GM19035 (cell line): ENCODE measurements at regions not wholly inside any gene's neighbourhood (a gene's known extent, or its start where the extent isn't known, plus 50 kb on each side); places are given as distances from the start of the nearest gene placed in this dataset.
"Not testable (repeated sequence)": the region's sequence is repeated elsewhere in the genome, so short reads cannot be mapped to it uniquely, and the experiment has no call there.

ENCODE experiments used
- ATAC-seq: cut with Tn5 transposase; IDR thresholded peaks from one replicate; pipeline ENCODE4 v1.9.1; 2021; ENCODE audit not compliant: unreplicated experiment

- no peak for ATAC-seq
These were observed 56.2 kb upstream of the TNPO1 start for GRCh38 chr5:72760259-72760658.

- no peak for ATAC-seq
These were observed 63.6 kb upstream of the TNPO1 start for GRCh38 chr5:72752909-72753308.

DNA sequence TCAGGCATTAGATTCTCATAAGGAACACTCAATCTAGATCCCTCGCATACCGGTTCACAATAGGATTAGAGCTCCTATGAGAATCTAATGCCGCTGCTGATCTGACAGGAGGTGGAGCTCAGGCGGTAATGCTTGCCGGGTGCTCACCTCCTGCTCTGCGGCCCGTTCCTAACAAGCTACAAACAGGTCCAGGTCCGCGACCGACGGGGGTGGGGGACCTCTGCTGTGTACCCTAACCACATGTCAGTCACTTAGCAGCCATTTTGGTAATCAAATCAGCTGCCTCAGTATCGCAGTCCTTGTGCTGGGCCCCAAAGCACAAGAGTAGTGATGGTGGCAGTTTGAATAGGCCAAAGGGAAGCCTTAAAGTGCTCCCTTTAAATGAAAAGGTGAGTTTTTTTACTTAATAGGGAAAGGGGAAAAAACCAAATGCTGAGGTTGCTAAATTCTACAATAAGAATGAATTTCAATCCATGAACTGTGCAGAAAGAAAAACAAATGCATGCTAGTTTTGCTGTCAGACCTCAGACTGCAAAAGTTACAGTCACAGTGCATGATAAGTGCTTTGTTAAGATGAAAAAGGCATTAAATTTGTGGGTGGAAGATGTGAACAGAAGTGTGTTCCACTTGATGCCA lies 67.0 kb upstream of the TNPO1 start:
- no peak for ATAC-seq

DNA sequence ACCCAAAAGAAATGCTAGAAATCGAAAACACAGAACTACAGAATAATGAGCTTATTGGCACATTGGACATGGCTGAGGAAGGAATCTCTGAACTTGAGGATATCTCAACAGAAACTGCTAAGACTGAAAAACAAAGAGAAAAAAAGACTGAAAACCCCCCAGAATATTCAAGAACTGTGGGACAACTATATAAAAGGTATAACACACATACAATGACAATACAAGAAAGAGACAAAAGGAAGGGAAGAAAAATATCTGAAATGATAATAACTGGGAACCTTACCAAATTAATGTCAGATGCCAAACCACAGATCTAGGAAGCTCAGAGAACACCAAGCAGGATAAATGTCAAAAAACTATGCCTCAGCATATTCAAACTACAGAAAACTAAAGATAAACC lies 68.6 kb upstream of the TNPO1 start:
- ATAC-seq: no peak

DNA sequence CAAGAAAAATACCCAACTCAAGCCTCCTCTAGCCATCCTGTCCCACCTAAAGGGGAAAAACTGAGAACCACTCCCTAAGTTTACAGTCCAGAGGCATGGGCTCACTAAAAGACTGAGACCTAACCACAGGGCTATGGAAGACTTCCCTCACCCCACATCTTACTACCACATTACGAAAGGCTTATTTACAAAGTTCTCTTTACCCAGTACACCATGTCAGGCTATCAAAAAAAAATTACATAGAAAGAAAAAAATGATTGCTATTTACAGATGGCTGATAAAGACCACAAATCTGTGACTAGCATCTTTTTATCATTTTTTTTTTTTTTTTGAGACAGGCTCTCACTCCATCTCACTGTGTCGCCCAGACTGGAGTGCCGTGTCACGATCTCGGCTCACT lies 69.7 kb upstream of the TNPO1 start:
- ATAC-seq: no peak

GRCh38 chr5:72744136-72744535 lies 72.3 kb upstream of the TNPO1 start:
- no peak for ATAC-seq

DNA sequence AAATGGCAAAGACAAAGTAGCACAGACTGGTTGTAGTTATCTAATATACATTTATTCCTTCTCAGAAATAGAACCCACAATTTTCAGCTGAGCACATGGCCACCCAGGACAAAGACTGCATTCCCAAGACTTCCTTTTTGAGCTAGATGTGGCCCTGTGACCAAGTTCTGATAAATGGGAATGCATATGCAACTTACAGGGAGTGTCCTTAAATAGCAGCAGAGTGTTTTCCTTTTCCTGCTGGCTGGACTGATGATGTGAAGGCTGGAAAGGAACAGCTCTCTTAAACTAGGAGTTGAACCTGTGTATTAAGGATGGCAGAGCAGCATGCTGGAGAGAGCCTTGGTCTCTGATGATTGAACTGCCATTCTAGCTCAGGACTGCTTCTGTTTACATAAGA lies 74.7 kb upstream of the TNPO1 start:
- no peak for ATAC-seq

DNA sequence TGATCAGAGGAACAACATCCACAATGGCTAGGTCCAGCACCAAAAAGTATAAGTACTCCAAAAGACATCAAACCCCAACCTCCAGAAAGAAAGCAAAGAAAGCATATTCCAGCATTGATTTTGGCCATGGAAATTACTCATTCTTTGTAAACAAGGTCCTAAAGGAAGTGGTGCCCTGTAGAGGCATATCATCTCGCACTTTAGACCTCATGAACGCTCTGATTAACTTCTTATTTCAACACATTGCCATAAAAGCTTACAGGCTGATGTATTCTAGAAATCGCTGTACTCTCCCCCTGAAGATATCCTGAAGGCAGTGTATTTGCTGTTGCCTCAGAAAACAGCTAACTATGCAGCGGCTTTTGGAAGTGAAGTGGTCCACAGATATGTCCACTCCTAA lies 82.7 kb upstream of the TNPO1 start:
- ATAC-seq: no peak

GRCh38 chr5:72723581-72723980 lies 92.9 kb upstream of the TNPO1 start:
- ATAC-seq: no peak

DNA sequence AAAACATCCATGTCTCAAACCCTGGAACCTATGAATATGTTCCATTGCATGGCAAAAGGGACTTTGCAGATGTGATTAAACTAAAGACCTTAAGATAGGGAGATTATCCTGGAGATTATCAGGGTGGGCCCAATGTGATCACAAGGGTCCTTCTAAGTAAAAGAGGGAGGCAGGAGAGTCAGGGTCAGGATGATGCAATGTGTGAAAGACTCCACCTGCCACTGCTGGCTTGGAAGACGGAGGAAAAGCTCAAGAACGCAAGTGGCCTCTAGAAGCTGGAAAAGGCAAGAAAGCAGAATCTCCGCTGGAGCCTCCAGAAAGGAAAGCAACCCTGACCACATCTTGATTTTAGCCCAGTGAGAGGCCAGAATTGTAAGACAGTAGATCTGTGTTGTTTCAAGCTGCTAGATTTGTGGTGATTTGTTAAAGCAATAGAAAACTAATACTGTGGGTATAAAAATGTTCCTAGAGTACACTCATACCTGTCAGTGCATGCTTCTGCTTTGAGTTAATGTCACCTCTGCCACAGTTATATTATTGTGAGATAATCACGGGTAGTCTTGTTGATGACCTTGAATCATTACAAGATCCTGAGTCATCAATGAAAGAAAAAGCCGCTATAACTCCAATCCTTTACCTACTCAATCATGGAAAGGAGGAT lies 93.5 kb upstream of the TNPO1 start:
- no peak for ATAC-seq

DNA sequence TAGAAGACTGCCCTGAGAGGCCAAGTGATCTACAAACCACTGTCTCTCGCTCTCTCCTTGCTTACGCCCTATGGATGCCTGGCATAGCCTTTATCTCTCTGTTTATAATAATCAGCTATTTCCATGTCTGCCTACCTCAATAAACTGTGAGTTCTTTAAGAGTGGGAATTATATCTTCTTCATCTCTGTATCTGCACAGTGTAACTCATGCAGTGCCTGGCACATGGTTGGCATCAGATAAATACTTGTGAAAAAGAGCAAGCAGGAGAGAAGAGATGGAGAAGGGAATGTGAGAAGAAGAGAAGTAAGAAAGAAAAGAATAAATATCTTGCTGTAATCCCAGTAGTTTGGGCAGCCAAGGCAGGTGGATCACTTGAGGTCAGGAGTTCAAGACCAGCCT lies 94.6 kb upstream of the TNPO1 start:
- ATAC-seq: no peak

GRCh38 chr5:72720205-72720604 lies 96.3 kb upstream of the TNPO1 start:
- ATAC-seq: no peak

DNA sequence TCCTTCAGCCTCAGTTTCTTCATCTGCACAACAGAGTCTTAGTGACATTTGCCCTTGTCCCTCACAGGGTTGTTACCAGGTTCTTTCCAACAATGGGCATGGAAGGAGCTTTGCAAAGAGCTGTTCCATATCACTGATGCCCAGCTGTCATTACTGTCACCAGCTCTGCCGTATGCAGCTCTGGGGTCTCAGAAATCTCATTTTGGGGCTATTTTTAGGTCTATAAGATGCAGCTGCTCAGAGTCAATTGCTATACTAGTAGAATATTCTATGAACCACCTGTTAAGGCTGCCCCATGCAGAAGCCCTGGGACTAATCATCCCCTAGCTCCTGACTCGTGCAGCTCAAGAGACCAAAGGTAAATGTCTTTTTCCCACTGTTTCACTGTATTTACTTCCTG lies 105.1 kb upstream of the TNPO1 start:
- ATAC-seq: no peak

DNA sequence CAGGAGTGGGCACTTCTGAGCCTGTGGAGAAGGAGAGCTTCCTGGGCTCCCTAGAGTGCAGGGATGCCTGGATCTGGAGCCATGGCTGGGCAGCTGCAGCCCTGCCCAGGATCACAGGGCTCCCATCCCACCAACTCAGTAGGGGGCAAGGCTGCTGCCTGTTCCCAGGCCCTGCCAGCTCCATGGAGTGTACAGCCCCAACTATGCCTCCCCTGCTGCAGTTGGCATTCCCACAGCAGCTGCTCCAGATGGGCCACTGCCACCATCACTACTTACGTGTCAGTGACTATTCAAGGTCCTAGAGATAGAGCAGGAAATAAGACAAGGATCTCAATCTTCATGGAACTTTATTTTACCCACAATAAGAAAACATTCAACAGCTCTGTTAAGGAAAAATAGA lies 107.1 kb upstream of the TNPO1 start:
- no peak for ATAC-seq

DNA sequence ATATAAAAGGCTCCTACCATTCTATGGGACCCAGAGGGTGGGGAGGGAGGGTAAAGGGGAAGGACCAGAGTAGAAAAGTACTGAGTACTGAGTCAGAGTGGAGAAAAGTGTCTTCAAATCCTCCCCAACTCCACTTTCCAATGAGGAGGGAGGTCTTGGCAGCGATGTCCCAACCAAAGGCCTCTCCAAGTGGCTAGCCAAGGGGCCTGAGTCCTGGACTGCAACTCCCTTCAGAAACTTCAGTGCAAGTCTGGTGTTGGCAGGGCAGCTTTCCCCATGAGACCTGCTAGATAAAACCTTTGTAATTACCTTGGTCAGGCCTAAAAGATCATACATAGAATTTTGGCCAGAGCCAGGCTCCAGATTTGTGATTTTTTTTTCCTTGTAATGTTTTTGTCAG lies 111.3 kb upstream of the TNPO1 start:
- no peak for ATAC-seq

DNA sequence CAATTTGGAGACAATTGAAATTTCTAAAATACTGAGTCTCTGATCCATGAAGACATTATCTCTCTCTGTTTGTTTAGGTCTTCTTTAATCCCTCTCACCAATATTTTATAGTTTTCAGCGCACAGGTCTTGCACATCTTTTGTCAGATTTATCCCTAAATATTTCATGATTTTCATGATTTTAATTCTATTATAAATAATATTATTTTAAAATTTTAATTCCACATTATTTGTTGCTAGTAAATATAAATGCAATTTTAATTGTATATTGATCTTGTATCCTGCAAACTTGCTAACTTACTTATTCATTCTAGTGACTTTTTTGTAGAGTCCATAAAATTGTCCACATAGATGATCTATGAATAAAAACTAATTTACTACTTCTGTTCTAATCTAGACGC lies 112.6 kb upstream of the TNPO1 start:
- no peak for ATAC-seq

DNA sequence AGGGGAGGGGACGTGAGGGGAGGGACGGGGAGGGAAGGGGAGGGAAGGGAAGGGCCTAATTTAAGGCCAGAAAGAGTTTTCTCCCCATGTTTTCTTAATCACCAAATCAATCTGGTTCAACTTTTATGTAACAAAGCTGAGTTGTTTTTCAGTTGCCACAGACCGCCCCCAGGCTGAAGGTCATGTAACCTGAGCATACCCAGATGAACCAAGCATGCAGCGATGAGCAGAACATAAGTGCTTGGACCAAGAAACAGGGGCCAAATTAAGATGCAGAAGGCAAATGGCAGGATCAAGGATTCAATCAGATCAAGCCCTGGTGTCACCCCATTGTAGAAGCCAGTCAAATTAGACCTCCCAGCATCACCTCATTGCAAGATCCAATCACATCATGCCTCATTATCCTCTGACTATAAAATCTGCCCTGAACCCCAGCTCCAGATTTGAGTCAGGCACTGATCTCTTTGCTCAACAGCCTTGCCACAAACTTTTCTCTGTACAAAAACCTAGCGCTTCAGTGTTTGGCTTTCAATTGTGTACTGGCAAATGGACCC lies 113.5 kb upstream of the TNPO1 start:
- no peak for ATAC-seq

DNA sequence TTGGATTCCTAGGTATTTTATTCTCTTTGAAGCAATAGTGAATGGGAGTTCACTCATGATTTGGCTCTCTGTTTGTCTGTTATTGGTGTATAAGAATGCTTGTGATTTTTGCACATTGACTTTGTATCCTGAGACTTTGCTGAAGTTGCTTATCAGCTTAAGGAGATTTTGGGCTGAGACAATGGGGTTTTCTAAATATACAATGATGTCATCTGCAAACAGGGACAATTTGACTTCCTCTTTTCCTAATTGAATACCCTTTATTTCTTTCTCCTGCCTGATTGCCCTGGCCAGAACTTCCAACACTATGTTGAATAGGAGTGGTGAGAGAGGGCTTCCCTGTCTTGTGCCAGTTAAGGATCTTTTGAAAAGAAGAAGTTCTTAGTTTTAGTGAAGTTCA lies 114.4 kb upstream of the TNPO1 start:
- not testable (repeated sequence) for ATAC-seq

DNA sequence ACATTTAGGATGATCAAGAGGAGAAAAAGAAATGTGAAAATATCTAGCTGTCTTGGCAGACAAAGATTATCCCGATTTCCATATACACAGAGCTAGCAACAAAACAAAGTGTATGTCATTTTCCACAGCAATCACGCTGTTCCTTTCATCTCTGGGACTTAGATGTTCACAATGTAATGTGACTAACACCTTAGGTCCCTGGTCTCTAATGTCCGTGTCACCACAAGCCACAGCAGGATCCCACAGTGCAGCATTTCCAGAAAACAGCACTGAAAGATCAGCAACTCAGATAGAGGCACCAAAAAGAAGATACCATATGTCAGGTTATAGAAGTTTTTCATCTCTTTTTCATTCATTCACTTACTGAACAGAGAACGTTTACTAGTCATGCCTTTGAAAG lies 118.0 kb upstream of the TNPO1 start:
- no peak for ATAC-seq

DNA sequence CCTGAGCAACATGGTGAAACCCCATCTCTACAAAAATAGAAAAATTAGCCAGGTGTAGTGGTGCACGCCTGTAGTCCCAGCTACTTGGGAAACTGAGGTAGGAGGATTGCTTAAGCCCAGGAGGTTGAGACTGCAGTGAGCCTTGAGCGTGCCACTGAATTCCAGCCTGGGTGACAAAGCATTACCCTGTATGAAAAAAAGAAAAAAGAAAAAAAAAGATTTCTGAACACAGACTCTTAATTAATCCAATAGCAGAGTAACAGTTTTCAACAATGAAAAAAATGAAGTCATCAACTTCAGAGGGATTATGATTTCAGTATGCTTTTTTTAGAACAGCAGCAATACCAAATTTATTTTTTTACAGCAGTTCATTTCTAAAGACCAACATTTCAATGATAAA lies 118.8 kb upstream of the TNPO1 start:
- ATAC-seq: no peak

- ATAC-seq: no peak
These were observed 120.8 kb upstream of the TNPO1 start for GRCh38 chr5:72695659-72696058.

DNA sequence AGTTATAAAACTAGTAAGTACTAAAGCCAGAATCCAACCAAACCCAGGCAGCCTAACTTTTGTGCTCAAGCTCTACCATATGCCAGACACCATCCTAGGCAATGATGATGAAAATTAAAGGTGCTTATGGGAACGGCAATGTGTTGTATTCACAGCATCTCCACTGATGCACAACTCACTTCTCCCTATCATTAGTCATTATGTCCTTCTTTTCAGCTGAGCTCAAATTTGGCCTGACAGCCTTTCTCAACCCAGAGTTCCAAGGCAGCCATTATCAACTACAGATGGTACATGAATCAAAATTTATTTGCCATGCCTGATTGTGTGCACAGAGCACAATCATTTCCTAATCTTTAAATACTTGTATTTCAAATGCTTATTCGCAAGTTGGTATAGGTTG lies 121.6 kb upstream of the TNPO1 start:
- no peak for ATAC-seq
